Testis (tissue), 2 donors: ENCODE measurements at regions not wholly inside any gene's neighbourhood (a gene's known extent, or its start where the extent isn't known, plus 50 kb on each side); places are given as distances from the start of the nearest gene placed in this dataset.

ENCODE experiments used
- DNase-seq: peaks from one replicate; pipeline ENCODE4 v3.0.0-alpha.2; 2019
- H3K27ac ChIP-seq, 2 donors: fragments of 200-600 bp; sonication (generic); one replicate each; pipeline ENCODE4 v1.5.1; 2019
- H3K27me3 ChIP-seq: fragments of 200-600 bp; sonication (generic); one replicate; pipeline ENCODE4 v1.5.1; 2019
- H3K36me3 ChIP-seq: fragments of 200-600 bp; sonication (generic); one replicate; pipeline ENCODE4 v1.5.1; 2017; ENCODE audit warnings: low read depth; ENCODE audit errors: missing control alignments
- H3K4me1 ChIP-seq: fragments of 200-600 bp; sonication (generic); one replicate; pipeline ENCODE4 v1.5.1; 2019
- H3K4me3 ChIP-seq, 2 donors: fragments of 200-600 bp; sonication (generic); one replicate each; pipeline ENCODE4 v1.5.1; 2017 to 2019
- H3K9me3 ChIP-seq: fragments of 200-600 bp; sonication (generic); one replicate; pipeline ENCODE4 v1.5.1; 2017
- CTCF ChIP-seq, 3 experiments: fragments of 450-650 bp in 2 of 3; fragments of 200-600 bp in 1 of 3; sonication (generic) in 1 of 3; IDR thresholded peaks; one replicate each; pipeline ENCODE4 v1.5.1; 2016 to 2019; ENCODE audit warnings: antibody characterized with exemption in 3 of 3, mild to moderate bottlenecking in 2 of 3, moderate library complexity in 1 of 3
- POLR2A ChIP-seq: fragments of 450-650 bp; IDR thresholded peaks from one replicate; pipeline ENCODE4 v1.6.1; 2017; ENCODE audit warnings: antibody characterized with exemption, mild to moderate bottlenecking, moderate library complexity
- whole genome bisulfite sequencing, 2 donors: methylation state at CpG; one replicate each; pipeline ENCODE4 v1.1.5; 2018; 5-methylcytosine and 5-hydroxymethylcytosine counted together
- intact Hi-C: fragments of 100-400 bp; cut with DNase I; formaldehyde crosslinking; loops from one replicate; pipeline ENCODE4 v1.15.1; 2023; ENCODE audit warnings: low total_unique reads

DNA sequence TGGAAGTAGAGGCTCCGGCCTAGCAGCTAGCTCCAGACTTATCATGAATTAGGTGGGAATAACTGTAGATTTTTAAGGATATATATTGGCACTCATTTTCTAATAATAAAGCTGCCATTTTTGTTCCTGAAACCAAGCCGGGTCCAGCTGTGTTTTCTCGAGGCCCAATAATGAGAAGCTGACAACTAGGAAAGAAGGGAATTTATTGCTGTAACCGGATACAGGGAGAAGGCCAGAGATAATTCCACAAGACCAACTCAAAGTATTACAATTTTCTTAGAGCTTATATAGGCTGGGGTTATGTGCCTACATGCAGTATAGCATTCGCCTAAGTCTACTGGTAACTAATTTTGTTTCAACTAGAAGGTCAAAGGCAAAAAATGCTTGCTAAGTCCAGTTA lies 122.3 kb upstream of the FBXO33 start:
- H3K9me3 ChIP-seq = no peaks in the 10 kb centered on the region
- H3K36me3 ChIP-seq = no peaks in the 10 kb centered on the region
- intact Hi-C loops = no loop called here
- TF ChIP-seq POLR2A = no peak
- TF ChIP-seq CTCF (IDR thresholded peaks at IDR 0.05) = no peak
- WGBS, 2 donors = 53 to 66% methylated on average over 5 of the region's 5 CpGs
- no peak overlapping the region for H3K4me3 ChIP-seq
- no peak for DNase-seq
- no peak overlapping the region for H3K27ac ChIP-seq
- H3K4me1 ChIP-seq = no peaks in the 10 kb centered on the region
- no peaks in the 10 kb centered on the region for H3K27me3 ChIP-seq

DNA sequence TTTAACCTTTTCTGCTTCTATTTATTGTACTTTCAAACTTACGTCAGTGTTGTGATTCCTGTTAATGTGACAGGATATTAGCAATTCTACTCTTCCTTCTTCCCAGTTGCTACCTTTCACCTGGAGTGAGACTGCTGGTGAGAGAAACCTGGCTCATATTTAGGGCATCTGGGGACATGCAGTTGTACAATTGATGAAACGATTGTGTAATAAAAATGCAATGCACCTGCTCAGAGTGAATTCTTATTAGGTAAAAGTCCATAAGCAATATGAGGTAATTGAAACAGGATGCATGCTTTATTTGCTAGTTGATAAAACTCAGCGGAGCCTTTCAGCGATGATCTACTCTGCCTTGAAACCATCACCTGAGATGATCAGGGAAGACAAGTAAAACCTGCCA lies 116.1 kb upstream of the FBXO33 start:
- TF ChIP-seq POLR2A = no peak
- TF ChIP-seq CTCF (IDR thresholded peaks at IDR 0.05) = no peak

GRCh38 chr14:39547845-39548244 lies 115.6 kb upstream of the FBXO33 start:
- Histone ChIP-seq H3K36me3 (no peaks in the 10 kb centered on the region), H3K27me3 (no peaks in the 10 kb centered on the region), H3K9me3 (no peaks in the 10 kb centered on the region), H3K27ac (no peak overlapping the region), H3K4me1 (no peaks in the 10 kb centered on the region), H3K4me3 (no peak overlapping the region)
- intact Hi-C loops = no loop called here
- 70 to 79% methylated on average over 3 of the region's 3 CpGs for WGBS, 2 donors
- no peak for DNase-seq
- no peak for TF ChIP-seq CTCF (IDR thresholded peaks at IDR 0.05)
- no peak for TF ChIP-seq POLR2A

More for the DNA sequence above, 116.1 kb upstream of the FBXO33 start:
- H3K9me3 ChIP-seq = no peaks in the 10 kb centered on the region
- no peaks in the 10 kb centered on the region for H3K36me3 ChIP-seq
- no peaks in the 10 kb centered on the region for H3K4me1 ChIP-seq
- 80 to 85% methylated on average over 4 of the region's 4 CpGs for WGBS, 2 donors
- no peak overlapping the region for H3K4me3 ChIP-seq
- H3K27me3 ChIP-seq = no peaks in the 10 kb centered on the region
- no peak overlapping the region for H3K27ac ChIP-seq
- intact Hi-C loops = no loop called here
- no peak for DNase-seq

- WGBS, 2 donors = 55 to 72% methylated on average over 1 of the region's 1 CpG
- Histone ChIP-seq H3K27ac (no peak overlapping the region), H3K27me3 (no peaks in the 10 kb centered on the region), H3K4me1 (no peaks in the 10 kb centered on the region), H3K36me3 (no peaks in the 10 kb centered on the region), H3K9me3 (no peaks in the 10 kb centered on the region), H3K4me3 (no peak overlapping the region)
- intact Hi-C loops = no loop called here
- no peak for TF ChIP-seq CTCF (IDR thresholded peaks at IDR 0.05)
- no peak for TF ChIP-seq POLR2A
- DNase-seq = no peak
Observed at GRCh38 chr14:39505812-39506211, 73.6 kb upstream of the FBXO33 start.

DNA sequence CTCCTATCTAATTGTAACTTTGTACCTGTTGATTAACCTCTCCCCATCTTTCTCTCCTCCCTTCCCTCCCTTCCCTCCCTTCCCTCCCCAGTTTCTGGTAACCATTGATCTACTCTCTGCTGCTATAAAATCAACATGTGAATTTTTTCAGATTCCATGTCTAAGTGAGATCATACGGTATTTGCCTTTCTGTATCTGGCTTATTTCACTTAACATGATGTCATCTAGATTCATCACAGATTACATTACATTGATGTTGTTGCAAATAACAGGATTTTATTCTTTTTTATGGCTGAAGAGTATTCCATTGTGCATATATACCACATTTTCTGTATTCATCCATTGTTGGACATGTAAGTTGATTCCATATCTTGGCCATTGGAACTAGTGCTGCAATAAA lies 68.0 kb upstream of the FBXO33 start:
- H3K27me3 ChIP-seq = no peaks in the 10 kb centered on the region
- no peaks in the 10 kb centered on the region for H3K4me1 ChIP-seq
- no peaks in the 10 kb centered on the region for H3K9me3 ChIP-seq
- no peak for DNase-seq
- WGBS, 2 donors = 88 to 92% methylated on average over 1 of the region's 1 CpG
- intact Hi-C loops = no loop called here
- H3K4me3 ChIP-seq = no peak overlapping the region
- H3K36me3 ChIP-seq = no peaks in the 10 kb centered on the region
- no peak for TF ChIP-seq CTCF (IDR thresholded peaks at IDR 0.05)
- no peak for TF ChIP-seq POLR2A
- H3K27ac ChIP-seq = no peak overlapping the region
